Mesenchymal stem cell (in vitro differentiated cells and primary cell): ENCODE measurements at regions not wholly inside any gene's neighbourhood (a gene's known extent, or its start where the extent isn't known, plus 50 kb on each side); places are given as distances from the start of the nearest gene placed in this dataset.

ENCODE experiments used
- DNase-seq: peaks from one replicate; pipeline ENCODE4 v3.0.0-alpha.2; 2013
- H2AFZ ChIP-seq: one replicate; pipeline ENCODE4 v1.6.1; 2013; ENCODE audit warnings: low read depth, mild to moderate bottlenecking, control low read depth, inconsistent platforms, low read length, moderate library complexity
- H2AK5ac ChIP-seq: 2 replicates; pipeline ENCODE4 v1.6.1; 2013; ENCODE audit warnings: low read length, moderate library complexity, mild to moderate bottlenecking, inconsistent platforms; ENCODE audit not compliant: severe bottlenecking
- H2BK120ac ChIP-seq: one replicate; pipeline ENCODE4 v1.6.1; 2013; ENCODE audit warnings: low read depth, mild to moderate bottlenecking, inconsistent platforms, low read length, moderate library complexity
- H2BK12ac ChIP-seq, 2 experiments: one replicate each; pipeline ENCODE4 v1.6.1; 2013; ENCODE audit warnings: inconsistent platforms in 2 of 2, low read length in 2 of 2, mild to moderate bottlenecking in 2 of 2, moderate library complexity in 2 of 2, control low read depth in 1 of 2
- H2BK15ac ChIP-seq: one replicate; pipeline ENCODE4 v1.6.1; 2013; ENCODE audit warnings: mild to moderate bottlenecking, low read depth, inconsistent platforms; ENCODE audit not compliant: poor library complexity, severe bottlenecking
- H2BK5ac ChIP-seq: 2 replicates; pipeline ENCODE4 v1.6.1; 2013; ENCODE audit warnings: low read depth, mild to moderate bottlenecking, low read length, control low read depth, inconsistent platforms; ENCODE audit not compliant: poor library complexity, severe bottlenecking
- H3K14ac ChIP-seq, 2 experiments: one replicate each; pipeline ENCODE4 v1.6.1; 2013; ENCODE audit warnings: inconsistent platforms in 2 of 2, low read length in 2 of 2, control low read depth in 1 of 2, mild to moderate bottlenecking in 1 of 2, moderate library complexity in 1 of 2
- H3K18ac ChIP-seq, 2 experiments: one replicate each; pipeline ENCODE4 v1.6.1; 2013; ENCODE audit warnings: inconsistent platforms in 2 of 2, low read length in 2 of 2, control low read depth in 1 of 2, low read depth in 1 of 2, mild to moderate bottlenecking in 1 of 2
- H3K23ac ChIP-seq, 2 experiments: one replicate each; pipeline ENCODE4 v1.6.1; 2013; ENCODE audit warnings: inconsistent platforms in 2 of 2, low read length in 2 of 2, mild to moderate bottlenecking in 2 of 2, moderate library complexity in 2 of 2, control low read depth in 1 of 2
- H3K27ac ChIP-seq: 2 replicates; pipeline ENCODE4 v1.5.1; 2013; ENCODE audit warnings: mild to moderate bottlenecking, moderate library complexity, low read length, control low read depth, inconsistent platforms; ENCODE audit not compliant: poor library complexity, severe bottlenecking
- H3K27me3 ChIP-seq, 2 experiments: 2 replicates each; pipeline versions ENCODE4 v1.6.1 to v1.7.0; 2013; ENCODE audit warnings: low read length in 2 of 2, mild to moderate bottlenecking in 2 of 2, moderate library complexity in 2 of 2, control low read depth in 1 of 2, inconsistent platforms in 1 of 2; ENCODE audit not compliant: control insufficient read depth in 1 of 2, insufficient read depth in 1 of 2
- H3K36me3 ChIP-seq, 2 experiments: 2 replicates each; pipeline versions ENCODE4 v1.6.1 to v1.7.0; 2013; ENCODE audit warnings: low read length in 2 of 2, control low read depth in 1 of 2, inconsistent platforms in 1 of 2, low read depth in 1 of 2, mild to moderate bottlenecking in 1 of 2; ENCODE audit not compliant: insufficient read depth in 2 of 2, control insufficient read depth in 1 of 2
- H3K4ac ChIP-seq, 2 experiments: one replicate each; pipeline ENCODE4 v1.6.1; 2013; ENCODE audit warnings: inconsistent platforms in 2 of 2, low read length in 2 of 2, mild to moderate bottlenecking in 2 of 2, moderate library complexity in 2 of 2, control low read depth in 1 of 2, low read depth in 1 of 2
- H3K4me1 ChIP-seq: 2 replicates; pipeline ENCODE4 v1.6.1; 2013; ENCODE audit warnings: low read depth, low read length, control low read depth; ENCODE audit not compliant: control insufficient read depth, insufficient read depth
- H3K4me2 ChIP-seq: 2 replicates; pipeline ENCODE4 v1.6.1; 2013; ENCODE audit warnings: low read length, mild to moderate bottlenecking, inconsistent platforms; ENCODE audit not compliant: poor library complexity, severe bottlenecking
- H3K4me3 ChIP-seq, 2 experiments: 2 replicates each; pipeline versions ENCODE4 v1.5.1 to v1.7.0; 2013; ENCODE audit warnings: low read length in 2 of 2, mild to moderate bottlenecking in 2 of 2, control low read depth in 1 of 2, low read depth in 1 of 2; ENCODE audit not compliant: insufficient read depth in 1 of 2
- H3K79me1 ChIP-seq: replicated peaks from 2 replicates; pipeline ENCODE4 v1.6.1; 2013; ENCODE audit warnings: mild to moderate bottlenecking, control low read depth, low read length, inconsistent platforms; ENCODE audit not compliant: poor library complexity, severe bottlenecking
- H3K9ac ChIP-seq: 2 replicates; pipeline ENCODE4 v1.7.0; 2013; ENCODE audit warnings: mild to moderate bottlenecking, low read length, moderate library complexity
- H3K9me3 ChIP-seq: 2 replicates; pipeline ENCODE4 v1.7.0; 2013; ENCODE audit warnings: mild to moderate bottlenecking, low read length; ENCODE audit not compliant: control insufficient read depth
- H4K8ac ChIP-seq: one replicate; pipeline ENCODE4 v1.6.1; 2013; ENCODE audit warnings: inconsistent platforms, mild to moderate bottlenecking, low read length, moderate library complexity
- H4K91ac ChIP-seq: one replicate; pipeline ENCODE4 v1.6.1; 2013; ENCODE audit warnings: mild to moderate bottlenecking, low read length, inconsistent platforms
- WGBS: methylation state at CpG from one replicate; pipeline ENCODE4 v1.1.7; 2013; ENCODE audit warnings: mixed read lengths; 5-methylcytosine and 5-hydroxymethylcytosine counted together

GRCh38 chr7:84370114-84370513 lies 175.5 kb upstream of the SEMA3A start:
- H3K14ac ChIP-seq: no peak overlapping the region
- H2BK120ac ChIP-seq: no peak overlapping the region
- peak overlapping the region in 1 of 2 experiments; percentile 68 for H3K4me3 ChIP-seq
- no peak overlapping the region for H3K4ac ChIP-seq
- H3K27me3 ChIP-seq: no peaks in the 10 kb centered on the region
- H4K8ac ChIP-seq: no peak overlapping the region
- no peaks in the 10 kb centered on the region for H3K4me1 ChIP-seq
- H3K9me3 ChIP-seq: no peaks in the 10 kb centered on the region
- no peak overlapping the region for H2AK5ac ChIP-seq
- no peak overlapping the region for H3K27ac ChIP-seq
- H3K23ac ChIP-seq: no peak overlapping the region
- H3K4me2 ChIP-seq: no peak overlapping the region
- H3K9ac ChIP-seq: no peak overlapping the region
- no peak overlapping the region for H2BK15ac ChIP-seq
- no peak for DNase-seq
- no peaks in the 10 kb centered on the region for H3K79me1 ChIP-seq
- H3K36me3 ChIP-seq: no peaks in the 10 kb centered on the region
- H4K91ac ChIP-seq: no peak overlapping the region
- H3K18ac ChIP-seq: no peak overlapping the region
- no CpG with 5 or more reads among the region's 2 CpGs for WGBS
- H2BK12ac ChIP-seq: no peak overlapping the region
- no peak overlapping the region for H2AFZ ChIP-seq
- no peak overlapping the region for H2BK5ac ChIP-seq

GRCh38 chr7:84368122-84368521 lies 173.5 kb upstream of the SEMA3A start:
- no peak overlapping the region for H2BK15ac ChIP-seq
- H3K4me3 ChIP-seq: no peak overlapping the region
- no peak overlapping the region for H2AFZ ChIP-seq
- no peak overlapping the region for H2BK120ac ChIP-seq
- no peak overlapping the region for H2BK12ac ChIP-seq
- no peaks in the 10 kb centered on the region for H3K79me1 ChIP-seq
- H4K8ac ChIP-seq: no peak overlapping the region
- H3K14ac ChIP-seq: no peak overlapping the region
- no peaks in the 10 kb centered on the region for H3K9me3 ChIP-seq
- no peak overlapping the region for H3K27ac ChIP-seq
- no peak overlapping the region for H4K91ac ChIP-seq
- no peak overlapping the region for H2AK5ac ChIP-seq
- no peaks in the 10 kb centered on the region for H3K27me3 ChIP-seq
- no peaks in the 10 kb centered on the region for H3K36me3 ChIP-seq
- no peak overlapping the region for H3K4ac ChIP-seq
- no peaks in the 10 kb centered on the region for H3K4me1 ChIP-seq
- H3K18ac ChIP-seq: no peak overlapping the region
- DNase-seq: no peak
- no peak overlapping the region for H2BK5ac ChIP-seq
- no peak overlapping the region for H3K9ac ChIP-seq
- WGBS: no CpG with 5 or more reads among the region's 1 CpG
- H3K23ac ChIP-seq: no peak overlapping the region
- H3K4me2 ChIP-seq: no peak overlapping the region

- no peak overlapping the region for H2BK5ac ChIP-seq
- no peaks in the 10 kb centered on the region for H3K4me1 ChIP-seq
- H3K4me3 ChIP-seq: no peak overlapping the region
- no peak overlapping the region for H4K8ac ChIP-seq
- H3K14ac ChIP-seq: no peak overlapping the region
- H3K9me3 ChIP-seq: no peaks in the 10 kb centered on the region
- H2BK120ac ChIP-seq: no peak overlapping the region
- 32% methylated on average over 1 of the region's 1 CpG for WGBS
- no peak overlapping the region for H3K23ac ChIP-seq
- H3K27ac ChIP-seq: no peak overlapping the region
- no peak overlapping the region for H2AK5ac ChIP-seq
- no peaks in the 10 kb centered on the region for H3K79me1 ChIP-seq
- H2BK12ac ChIP-seq: no peak overlapping the region
- H3K27me3 ChIP-seq: no peaks in the 10 kb centered on the region
- H3K4me2 ChIP-seq: no peak overlapping the region
- H3K9ac ChIP-seq: no peak overlapping the region
- H3K18ac ChIP-seq: no peak overlapping the region
- no peak overlapping the region for H3K4ac ChIP-seq
- no peak overlapping the region for H2BK15ac ChIP-seq
- DNase-seq: peak; percentile 20
- H4K91ac ChIP-seq: no peak overlapping the region
- H2AFZ ChIP-seq: no peak overlapping the region
- H3K36me3 ChIP-seq: no peaks in the 10 kb centered on the region
Observed at GRCh38 chr7:84364708-84365107, 170.1 kb upstream of the SEMA3A start.

DNA sequence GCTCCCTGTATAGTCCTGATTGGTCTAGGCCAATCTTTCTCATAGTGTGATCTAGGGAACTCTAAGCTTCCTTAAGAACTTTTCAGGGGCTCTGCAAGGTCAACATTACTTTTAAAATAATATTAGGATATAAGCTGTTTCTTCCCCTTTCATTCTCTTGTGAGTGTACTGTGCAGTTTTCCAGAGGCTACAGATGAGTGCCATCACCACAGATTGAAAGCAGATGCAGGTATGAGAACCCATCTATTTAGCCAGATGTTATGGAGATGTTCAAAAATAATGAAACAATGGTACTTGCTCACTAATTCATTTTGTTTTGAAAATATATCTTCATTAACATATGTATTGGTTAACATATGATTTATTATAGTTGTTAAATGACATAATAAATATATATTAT lies 169.2 kb upstream of the SEMA3A start:
- no peak overlapping the region for H2BK12ac ChIP-seq
- H3K23ac ChIP-seq: no peak overlapping the region
- no peaks in the 10 kb centered on the region for H3K9me3 ChIP-seq
- H3K79me1 ChIP-seq: no peaks in the 10 kb centered on the region
- no peak overlapping the region for H3K4me3 ChIP-seq
- no peaks in the 10 kb centered on the region for H3K4me1 ChIP-seq
- no peak overlapping the region for H2BK15ac ChIP-seq
- H4K8ac ChIP-seq: no peak overlapping the region
- no peak overlapping the region for H2BK5ac ChIP-seq
- no peak overlapping the region for H2BK120ac ChIP-seq
- H2AK5ac ChIP-seq: no peak overlapping the region
- no peaks in the 10 kb centered on the region for H3K36me3 ChIP-seq
- H3K4ac ChIP-seq: no peak overlapping the region
- no peak overlapping the region for H2AFZ ChIP-seq
- no peak overlapping the region for H3K27ac ChIP-seq
- no peaks in the 10 kb centered on the region for H3K27me3 ChIP-seq
- H3K18ac ChIP-seq: no peak overlapping the region
- H4K91ac ChIP-seq: no peak overlapping the region
- no peak for DNase-seq
- no peak overlapping the region for H3K14ac ChIP-seq
- no peak overlapping the region for H3K9ac ChIP-seq
- no peak overlapping the region for H3K4me2 ChIP-seq
